ENCODE measurements at regions not wholly inside any gene's neighbourhood (a gene's known extent, or its start where the extent isn't known, plus 50 kb on each side); places are given as distances from the start of the nearest gene placed in this dataset.

DNA sequence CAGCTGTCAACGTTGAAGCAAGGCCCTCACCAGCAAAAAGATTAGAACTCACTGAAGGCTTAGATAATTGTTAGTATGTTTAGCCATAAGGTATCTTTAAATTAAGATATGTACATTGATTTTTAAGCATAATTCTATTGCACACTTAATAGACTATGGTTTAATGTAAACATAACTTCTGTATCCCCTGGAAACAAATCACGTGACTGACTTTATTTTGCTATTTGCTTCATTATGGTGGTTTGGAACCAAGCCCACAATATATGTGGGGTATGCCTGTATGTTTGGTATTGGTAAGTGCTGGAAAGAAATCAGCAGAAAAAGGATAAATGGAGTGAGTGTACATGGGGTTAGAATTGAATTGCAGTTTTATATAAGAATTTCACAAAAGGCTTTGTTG is 111.9 kb downstream of the NMUR2 start:
- TF ChIP-seq POLR2A (IDR thresholded peaks at IDR 0.05; ENCODE audit: low read length) (no peak), GATA1 (IDR thresholded peaks at IDR 0.05; ENCODE audit: low read depth, low read length) (no peak)

Measured in erythroblast (primary cell).